Osteocyte (in vitro differentiated cells): ENCODE measurements at regions not wholly inside any gene's neighbourhood (a gene's known extent, or its start where the extent isn't known, plus 50 kb on each side); places are given as distances from the start of the nearest gene placed in this dataset.

Experiments
- DNase-seq: peaks from one replicate; pipeline ENCODE4 v3.0.0; 2021; ENCODE audit warnings: mixed read lengths; ENCODE audit not compliant: unreplicated experiment; ENCODE audit errors: extremely low spot score
- H3K27ac Mint-ChIP-seq: one replicate; pipeline ENCODE4 v1.8.0; 2021; ENCODE audit warnings: mild to moderate bottlenecking, mixed read lengths; ENCODE audit not compliant: unreplicated experiment
- H3K27me3 Mint-ChIP-seq: one replicate; pipeline ENCODE4 v1.8.0; 2021; ENCODE audit warnings: mixed read lengths; ENCODE audit not compliant: unreplicated experiment
- H3K36me3 Mint-ChIP-seq: one replicate; pipeline ENCODE4 v1.8.0; 2021; ENCODE audit warnings: mixed read lengths; ENCODE audit not compliant: unreplicated experiment
- H3K4me1 Mint-ChIP-seq: one replicate; pipeline ENCODE4 v1.8.0; 2021; ENCODE audit warnings: mixed read lengths; ENCODE audit not compliant: unreplicated experiment
- H3K4me3 Mint-ChIP-seq: one replicate; pipeline ENCODE4 v1.8.0; 2021; ENCODE audit warnings: mild to moderate bottlenecking, moderate library complexity, mixed read lengths; ENCODE audit not compliant: unreplicated experiment
- H3K9me3 Mint-ChIP-seq: one replicate; pipeline ENCODE4 v1.8.0; 2021; ENCODE audit warnings: mixed read lengths; ENCODE audit not compliant: unreplicated experiment
- CTCF ChIP-seq: fragments of 200-600 bp; sonication (generic); IDR thresholded peaks from 2 replicates; pipeline ENCODE4 v1.5.0; 2021; ENCODE audit warnings: antibody characterized with exemption, mild to moderate bottlenecking, moderate library complexity

- Mint-ChIP-seq H3K27ac (no peak overlapping the region), H3K4me1 (no peaks in the 10 kb centered on the region), H3K27me3 (peaks cover 15% of the 10 kb centered on the region), H3K4me3 (no peak overlapping the region), H3K36me3 (no peaks in the 10 kb centered on the region), H3K9me3 (no peaks in the 10 kb centered on the region)
- no peak for TF ChIP-seq CTCF
- no peak for DNase-seq
Observed at GRCh38 chr1:10852998-10853520, 56.6 kb upstream of the CASZ1 start.

GRCh38 chr1:10853701-10854100 is 57.3 kb upstream of the CASZ1 start:
- Mint-ChIP-seq H3K27ac (no peak overlapping the region), H3K4me3 (no peak overlapping the region), H3K9me3 (no peaks in the 10 kb centered on the region), H3K36me3 (no peaks in the 10 kb centered on the region), H3K4me1 (no peaks in the 10 kb centered on the region), H3K27me3 (peaks cover 12% of the 10 kb centered on the region)
- TF ChIP-seq CTCF: no peak
- no peak for DNase-seq

GRCh38 chr1:10854856-10855459 is 58.5 kb upstream of the CASZ1 start:
- DNase-seq: no peak
- TF ChIP-seq CTCF: no peak
- Mint-ChIP-seq H3K9me3 (no peaks in the 10 kb centered on the region), H3K36me3 (no peaks in the 10 kb centered on the region), H3K27me3 (peaks cover 12% of the 10 kb centered on the region), H3K27ac (no peak overlapping the region), H3K4me3 (no peak overlapping the region), H3K4me1 (no peaks in the 10 kb centered on the region)

- Mint-ChIP-seq H3K27ac (no peak overlapping the region), H3K27me3 (peaks cover 20% of the 10 kb centered on the region), H3K36me3 (no peaks in the 10 kb centered on the region), H3K9me3 (no peaks in the 10 kb centered on the region), H3K4me1 (no peaks in the 10 kb centered on the region), H3K4me3 (no peak overlapping the region)
- TF ChIP-seq CTCF: no peak
- no peak for DNase-seq
Observed at GRCh38 chr1:10856176-10856683, 59.8 kb upstream of the CASZ1 start.

- no peak overlapping the region for H3K4me3 Mint-ChIP-seq
Observed at GRCh38 chr1:10856863-10857598, 60.6 kb upstream of the CASZ1 start.

More at GRCh38 chr1:10856863-10857598, 60.6 kb upstream of the CASZ1 start:
- Mint-ChIP-seq H3K36me3 (no peaks in the 10 kb centered on the region), H3K27ac (no peak overlapping the region), H3K9me3 (no peaks in the 10 kb centered on the region), H3K27me3 (peaks cover 18% of the 10 kb centered on the region), H3K4me1 (no peaks in the 10 kb centered on the region)
- no peak for DNase-seq
- TF ChIP-seq CTCF: no peak
